HG02642 (cell line): ENCODE measurements at regions not wholly inside any gene's neighbourhood (a gene's known extent, or its start where the extent isn't known, plus 50 kb on each side); places are given as distances from the start of the nearest gene placed in this dataset.
"Not testable (repeated sequence)": the region's sequence is repeated elsewhere in the genome, so short reads cannot be mapped to it uniquely, and the experiment has no call there.

ENCODE experiments used
- ATAC-seq: cut with Tn5 transposase; IDR thresholded peaks from one replicate; pipeline ENCODE4 v1.9.1; 2021; ENCODE audit warnings: mild to moderate bottlenecking; ENCODE audit not compliant: unreplicated experiment, poor library complexity

- no peak for ATAC-seq
These were observed 89.0 kb upstream of the GPR141 start for GRCh38 chr7:37594602-37595001.

- ATAC-seq, result no peak
These were observed 84.7 kb upstream of the GPR141 start for GRCh38 chr7:37598824-37599223.

- ATAC-seq, result no peak
These were observed 82.2 kb upstream of the GPR141 start for GRCh38 chr7:37601321-37601720.

- ATAC-seq, result no peak
These were observed 79.5 kb upstream of the GPR141 start for GRCh38 chr7:37604078-37604477.

GRCh38 chr7:37617406-37617805 lies 66.2 kb upstream of the GPR141 start:
- ATAC-seq, result not testable (repeated sequence)

- no peak for ATAC-seq
These were observed 50.5 kb upstream of the GPR141 start for GRCh38 chr7:37633048-37633447.
